SK-N-SH treated with all-trans-retinoic acid at 6 μM for 48 hours (cell line): ENCODE measurements at regions not wholly inside any gene's neighbourhood (a gene's known extent, or its start where the extent isn't known, plus 50 kb on each side); places are given as distances from the start of the nearest gene placed in this dataset.

ENCODE experiments used
- ATAC-seq: fragments of 200-7000 bp; cut with Tn5 transposase; 3 replicates; pipeline ENCODE4 v1.9.1; 2020; ENCODE audit warnings: mild to moderate bottlenecking, moderate library complexity
- ARNTL ChIP-seq: fragments of 450-650 bp; formaldehyde crosslinking; IDR thresholded peaks from 2 replicates; pipeline ENCODE4 v1.5.0; 2020; ENCODE audit warnings: low read depth, mild to moderate bottlenecking, moderate library complexity, borderline replicate concordance
- CSDC2 ChIP-seq: fragments of 250-450 bp; sonication (Bioruptor Pico); IDR thresholded peaks from 2 replicates; pipeline ENCODE4 v1.5.0; 2020; ENCODE audit warnings: mild to moderate bottlenecking, moderate library complexity
- ESRRG ChIP-seq: fragments of 250-450 bp; sonication (Bioruptor Pico); IDR thresholded peaks from 2 replicates; pipeline ENCODE4 v1.6.1; 2021; ENCODE audit warnings: mild to moderate bottlenecking
- GLIS3 ChIP-seq: fragments of 250-450 bp; sonication (Bioruptor Pico); IDR thresholded peaks from 2 replicates; pipeline ENCODE4 v1.5.0; 2020; ENCODE audit warnings: mild to moderate bottlenecking, moderate library complexity
- ISL1 ChIP-seq: fragments of 250-450 bp; sonication (Bioruptor Pico); IDR thresholded peaks from 2 replicates; pipeline ENCODE4 v2.1.2; 2022; ENCODE audit warnings: mild to moderate bottlenecking, moderate library complexity
- OSR1 ChIP-seq: fragments of 250-450 bp; sonication (Bioruptor Pico); IDR thresholded peaks from 2 replicates; pipeline ENCODE4 v1.8.0; 2022; ENCODE audit warnings: moderate library complexity, mild to moderate bottlenecking, inconsistent platforms
- PPARA ChIP-seq: fragments of 250-450 bp; sonication (Bioruptor Pico); IDR thresholded peaks from 2 replicates; pipeline ENCODE4 v1.5.0; 2020; ENCODE audit warnings: mild to moderate bottlenecking, borderline replicate concordance
- SNAI2 ChIP-seq: fragments of 250-450 bp; sonication (Bioruptor Pico); IDR thresholded peaks from 2 replicates; pipeline ENCODE4 v1.5.0; 2020; ENCODE audit warnings: mild to moderate bottlenecking, moderate library complexity
- TCF4 ChIP-seq: fragments of 250-450 bp; sonication (Bioruptor Pico); IDR thresholded peaks from 2 replicates; pipeline ENCODE4 v1.8.0; 2021; ENCODE audit warnings: mild to moderate bottlenecking, moderate library complexity, borderline replicate concordance
- TOX ChIP-seq: fragments of 250-450 bp; sonication (Bioruptor Pico); IDR thresholded peaks from 2 replicates; pipeline ENCODE4 v1.8.0; 2021; ENCODE audit warnings: mild to moderate bottlenecking, moderate library complexity, borderline replicate concordance
- ZC3H10 ChIP-seq: fragments of 250-450 bp; sonication (Bioruptor Pico); IDR thresholded peaks from 2 replicates; pipeline ENCODE4 v1.5.1; 2021; ENCODE audit warnings: mild to moderate bottlenecking, moderate library complexity
- ZFP3 ChIP-seq: fragments of 250-450 bp; sonication (Bioruptor Pico); IDR thresholded peaks from 2 replicates; pipeline ENCODE4 v1.5.0; 2020; ENCODE audit warnings: mild to moderate bottlenecking, moderate library complexity
- ZFP30 ChIP-seq: fragments of 450-650 bp; formaldehyde crosslinking; IDR thresholded peaks from 2 replicates; pipeline ENCODE4 v1.5.0; 2022; ENCODE audit warnings: mild to moderate bottlenecking, moderate library complexity
- ZNF565 ChIP-seq: fragments of 450-650 bp; formaldehyde crosslinking; conservative IDR thresholded peaks from 2 replicates; pipeline ENCODE4 v1.5.0; 2020; ENCODE audit warnings: low read depth, mild to moderate bottlenecking, moderate library complexity
- ZNF70 ChIP-seq: fragments of 450-650 bp; formaldehyde crosslinking; IDR thresholded peaks from 2 replicates; pipeline ENCODE4 v1.5.0; 2020; ENCODE audit warnings: mild to moderate bottlenecking, moderate library complexity
- ZNF8 ChIP-seq: fragments of 450-650 bp; formaldehyde crosslinking; IDR thresholded peaks from 2 replicates; pipeline ENCODE4 v1.5.0; 2020; ENCODE audit warnings: mild to moderate bottlenecking, moderate library complexity
- TF ChIP-seq, protein P1 (sequence below): fragments of 250-450 bp; sonication (Bioruptor Pico); IDR thresholded peaks from 2 replicates; pipeline ENCODE4 v1.8.0; 2021; ENCODE audit warnings: low read depth, mild to moderate bottlenecking, moderate library complexity, borderline replicate concordance
- TF ChIP-seq, protein P2 (sequence below): fragments of 250-450 bp; sonication (Bioruptor Pico); IDR thresholded peaks from 2 replicates; pipeline ENCODE4 v1.5.1; 2020; ENCODE audit warnings: low read depth, mild to moderate bottlenecking, moderate library complexity
- TF ChIP-seq, protein P3 (sequence below): fragments of 250-450 bp; sonication (Bioruptor Pico); IDR thresholded peaks from 2 replicates; pipeline ENCODE4 v1.8.0; 2020; ENCODE audit warnings: mild to moderate bottlenecking, moderate library complexity, borderline replicate concordance
- TF ChIP-seq, protein P4 (sequence below): fragments of 250-450 bp; sonication (Bioruptor Pico); IDR thresholded peaks from 2 replicates; pipeline ENCODE4 v1.5.1; 2021; ENCODE audit warnings: mild to moderate bottlenecking, moderate library complexity
- TF ChIP-seq, protein P5 (sequence below): fragments of 250-450 bp; sonication (Bioruptor Pico); IDR thresholded peaks from 2 replicates; pipeline ENCODE4 v1.5.0; 2020; ENCODE audit warnings: mild to moderate bottlenecking, moderate library complexity

DNA sequence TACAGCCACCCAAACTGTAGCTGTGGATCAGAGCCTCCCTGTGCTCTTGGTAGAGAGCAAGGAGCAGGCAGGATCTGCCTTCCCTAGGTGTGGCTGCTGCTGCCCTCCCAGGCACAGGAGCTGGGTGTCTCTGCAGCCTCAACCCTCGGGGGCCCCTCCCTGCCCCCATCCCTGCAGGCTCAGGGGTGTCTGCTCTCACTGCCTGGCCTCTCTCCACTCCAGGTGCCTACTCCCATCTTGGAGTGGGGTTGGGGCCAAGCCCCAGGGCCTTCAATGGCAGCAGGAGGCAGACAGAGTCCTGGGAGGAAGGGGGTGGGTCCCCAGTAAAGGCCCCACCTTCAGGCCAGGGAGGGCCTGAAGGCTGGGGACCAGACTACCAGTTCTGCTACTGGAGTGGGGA lies 189.7 kb upstream of the OSR1 start (continued):
- TF ChIP-seq, protein P1, sequence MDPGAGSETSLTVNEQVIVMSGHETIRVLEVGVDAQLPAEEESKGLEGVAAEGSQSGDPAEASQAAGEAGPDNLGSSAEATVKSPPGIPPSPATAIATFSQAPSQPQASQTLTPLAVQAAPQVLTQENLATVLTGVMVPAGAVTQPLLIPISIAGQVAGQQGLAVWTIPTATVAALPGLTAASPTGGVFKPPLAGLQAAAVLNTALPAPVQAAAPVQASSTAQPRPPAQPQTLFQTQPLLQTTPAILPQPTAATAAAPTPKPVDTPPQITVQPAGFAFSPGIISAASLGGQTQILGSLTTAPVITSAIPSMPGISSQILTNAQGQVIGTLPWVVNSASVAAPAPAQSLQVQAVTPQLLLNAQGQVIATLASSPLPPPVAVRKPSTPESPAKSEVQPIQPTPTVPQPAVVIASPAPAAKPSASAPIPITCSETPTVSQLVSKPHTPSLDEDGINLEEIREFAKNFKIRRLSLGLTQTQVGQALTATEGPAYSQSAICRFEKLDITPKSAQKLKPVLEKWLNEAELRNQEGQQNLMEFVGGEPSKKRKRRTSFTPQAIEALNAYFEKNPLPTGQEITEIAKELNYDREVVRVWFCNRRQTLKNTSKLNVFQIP (CRISPR knock-in tag): no peak

DNA sequence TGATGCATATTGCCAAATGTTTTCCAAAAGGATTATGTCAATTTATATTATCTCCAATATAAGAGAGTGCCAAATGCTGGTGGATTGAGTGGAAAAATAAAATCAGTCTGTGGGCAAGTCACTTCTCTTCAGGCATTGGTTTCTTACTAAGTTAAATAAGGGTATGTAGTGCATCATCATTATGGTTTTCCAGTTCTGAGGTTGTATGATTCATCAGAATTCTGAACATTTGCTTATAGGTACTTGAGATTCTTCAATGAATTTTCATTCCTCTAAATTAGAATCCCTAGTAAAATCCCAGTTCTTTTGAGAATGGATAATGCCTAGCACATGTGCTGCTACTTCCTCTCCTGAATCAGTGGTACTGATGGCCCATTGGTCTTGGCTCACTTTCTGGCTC lies 188.9 kb upstream of the OSR1 start:
- no peak for ATAC-seq
- TF ChIP-seq OSR1 (CRISPR knock-in tag): no peak
- no peak for TF ChIP-seq TCF4 (CRISPR knock-in tag)
- TF ChIP-seq TOX (CRISPR knock-in tag): no peak
- TF ChIP-seq, protein P2, sequence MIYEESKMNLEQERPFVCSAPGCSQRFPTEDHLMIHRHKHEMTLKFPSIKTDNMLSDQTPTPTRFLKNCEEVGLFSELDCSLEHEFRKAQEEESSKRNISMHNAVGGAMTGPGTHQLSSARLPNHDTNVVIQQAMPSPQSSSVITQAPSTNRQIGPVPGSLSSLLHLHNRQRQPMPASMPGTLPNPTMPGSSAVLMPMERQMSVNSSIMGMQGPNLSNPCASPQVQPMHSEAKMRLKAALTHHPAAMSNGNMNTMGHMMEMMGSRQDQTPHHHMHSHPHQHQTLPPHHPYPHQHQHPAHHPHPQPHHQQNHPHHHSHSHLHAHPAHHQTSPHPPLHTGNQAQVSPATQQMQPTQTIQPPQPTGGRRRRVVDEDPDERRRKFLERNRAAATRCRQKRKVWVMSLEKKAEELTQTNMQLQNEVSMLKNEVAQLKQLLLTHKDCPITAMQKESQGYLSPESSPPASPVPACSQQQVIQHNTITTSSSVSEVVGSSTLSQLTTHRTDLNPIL (CRISPR knock-in tag): no peak
- no peak for TF ChIP-seq ZC3H10 (CRISPR knock-in tag)
- no peak for TF ChIP-seq ZNF8 (CRISPR knock-in tag)
- TF ChIP-seq, protein P3, sequence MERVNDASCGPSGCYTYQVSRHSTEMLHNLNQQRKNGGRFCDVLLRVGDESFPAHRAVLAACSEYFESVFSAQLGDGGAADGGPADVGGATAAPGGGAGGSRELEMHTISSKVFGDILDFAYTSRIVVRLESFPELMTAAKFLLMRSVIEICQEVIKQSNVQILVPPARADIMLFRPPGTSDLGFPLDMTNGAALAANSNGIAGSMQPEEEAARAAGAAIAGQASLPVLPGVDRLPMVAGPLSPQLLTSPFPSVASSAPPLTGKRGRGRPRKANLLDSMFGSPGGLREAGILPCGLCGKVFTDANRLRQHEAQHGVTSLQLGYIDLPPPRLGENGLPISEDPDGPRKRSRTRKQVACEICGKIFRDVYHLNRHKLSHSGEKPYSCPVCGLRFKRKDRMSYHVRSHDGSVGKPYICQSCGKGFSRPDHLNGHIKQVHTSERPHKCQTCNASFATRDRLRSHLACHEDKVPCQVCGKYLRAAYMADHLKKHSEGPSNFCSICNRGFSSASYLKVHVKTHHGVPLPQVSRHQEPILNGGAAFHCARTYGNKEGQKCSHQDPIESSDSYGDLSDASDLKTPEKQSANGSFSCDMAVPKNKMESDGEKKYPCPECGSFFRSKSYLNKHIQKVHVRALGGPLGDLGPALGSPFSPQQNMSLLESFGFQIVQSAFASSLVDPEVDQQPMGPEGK (CRISPR knock-in tag): no peak
- TF ChIP-seq ARNTL (CRISPR knock-in tag): no peak
- TF ChIP-seq ZFP30 (CRISPR knock-in tag): no peak
- TF ChIP-seq PPARA: no peak
- TF ChIP-seq, protein P4, sequence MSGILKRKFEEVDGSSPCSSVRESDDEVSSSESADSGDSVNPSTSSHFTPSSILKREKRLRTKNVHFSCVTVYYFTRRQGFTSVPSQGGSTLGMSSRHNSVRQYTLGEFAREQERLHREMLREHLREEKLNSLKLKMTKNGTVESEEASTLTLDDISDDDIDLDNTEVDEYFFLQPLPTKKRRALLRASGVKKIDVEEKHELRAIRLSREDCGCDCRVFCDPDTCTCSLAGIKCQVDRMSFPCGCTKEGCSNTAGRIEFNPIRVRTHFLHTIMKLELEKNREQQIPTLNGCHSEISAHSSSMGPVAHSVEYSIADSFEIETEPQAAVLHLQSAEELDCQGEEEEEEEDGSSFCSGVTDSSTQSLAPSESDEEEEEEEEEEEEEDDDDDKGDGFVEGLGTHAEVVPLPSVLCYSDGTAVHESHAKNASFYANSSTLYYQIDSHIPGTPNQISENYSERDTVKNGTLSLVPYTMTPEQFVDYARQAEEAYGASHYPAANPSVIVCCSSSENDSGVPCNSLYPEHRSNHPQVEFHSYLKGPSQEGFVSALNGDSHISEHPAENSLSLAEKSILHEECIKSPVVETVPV (CRISPR knock-in tag): no peak
- no peak for TF ChIP-seq ESRRG (CRISPR knock-in tag)
- no peak for TF ChIP-seq ZNF70 (CRISPR knock-in tag)
- no peak for TF ChIP-seq ISL1 (CRISPR knock-in tag)
- TF ChIP-seq, protein P5, sequence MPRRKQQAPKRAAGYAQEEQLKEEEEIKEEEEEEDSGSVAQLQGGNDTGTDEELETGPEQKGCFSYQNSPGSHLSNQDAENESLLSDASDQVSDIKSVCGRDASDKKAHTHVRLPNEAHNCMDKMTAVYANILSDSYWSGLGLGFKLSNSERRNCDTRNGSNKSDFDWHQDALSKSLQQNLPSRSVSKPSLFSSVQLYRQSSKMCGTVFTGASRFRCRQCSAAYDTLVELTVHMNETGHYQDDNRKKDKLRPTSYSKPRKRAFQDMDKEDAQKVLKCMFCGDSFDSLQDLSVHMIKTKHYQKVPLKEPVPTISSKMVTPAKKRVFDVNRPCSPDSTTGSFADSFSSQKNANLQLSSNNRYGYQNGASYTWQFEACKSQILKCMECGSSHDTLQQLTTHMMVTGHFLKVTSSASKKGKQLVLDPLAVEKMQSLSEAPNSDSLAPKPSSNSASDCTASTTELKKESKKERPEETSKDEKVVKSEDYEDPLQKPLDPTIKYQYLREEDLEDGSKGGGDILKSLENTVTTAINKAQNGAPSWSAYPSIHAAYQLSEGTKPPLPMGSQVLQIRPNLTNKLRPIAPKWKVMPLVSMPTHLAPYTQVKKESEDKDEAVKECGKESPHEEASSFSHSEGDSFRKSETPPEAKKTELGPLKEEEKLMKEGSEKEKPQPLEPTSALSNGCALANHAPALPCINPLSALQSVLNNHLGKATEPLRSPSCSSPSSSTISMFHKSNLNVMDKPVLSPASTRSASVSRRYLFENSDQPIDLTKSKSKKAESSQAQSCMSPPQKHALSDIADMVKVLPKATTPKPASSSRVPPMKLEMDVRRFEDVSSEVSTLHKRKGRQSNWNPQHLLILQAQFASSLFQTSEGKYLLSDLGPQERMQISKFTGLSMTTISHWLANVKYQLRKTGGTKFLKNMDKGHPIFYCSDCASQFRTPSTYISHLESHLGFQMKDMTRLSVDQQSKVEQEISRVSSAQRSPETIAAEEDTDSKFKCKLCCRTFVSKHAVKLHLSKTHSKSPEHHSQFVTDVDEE: no peak
- TF ChIP-seq SNAI2 (CRISPR knock-in tag): no peak
- TF ChIP-seq, protein P1 (CRISPR knock-in tag): no peak

DNA sequence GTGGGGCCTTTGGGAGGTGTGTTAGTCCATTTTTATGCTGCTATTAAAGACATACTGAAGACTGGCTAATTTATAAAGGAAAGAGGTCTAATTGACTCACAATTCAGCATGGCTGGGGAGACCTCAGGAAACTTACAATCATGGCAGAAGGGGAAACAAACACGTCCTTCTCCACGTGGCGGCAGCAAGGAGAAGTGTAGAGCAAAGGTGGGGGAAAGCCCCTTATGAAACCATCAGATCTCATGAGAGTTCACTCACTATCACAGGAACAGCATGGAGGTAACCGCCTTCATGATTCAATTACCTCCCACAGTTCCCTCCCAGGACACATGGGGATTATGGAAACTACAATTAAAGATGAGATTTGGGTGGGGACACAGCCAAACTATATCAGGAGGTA lies 187.1 kb upstream of the OSR1 start:
- ATAC-seq: no peak
- TF ChIP-seq ZNF8 (CRISPR knock-in tag) (no peak), ZFP3 (CRISPR knock-in tag) (no peak), ZNF565 (CRISPR knock-in tag) (no peak), TOX (CRISPR knock-in tag) (no peak), PPARA (no peak), GLIS3 (CRISPR knock-in tag) (no peak), CSDC2 (CRISPR knock-in tag) (no peak), TCF4 (CRISPR knock-in tag) (no peak)
- TF ChIP-seq, protein P1 (CRISPR knock-in tag): no peak
- TF ChIP-seq, protein P5: no peak
